GM13977 (cell line): ENCODE measurements at regions not wholly inside any gene's neighbourhood (a gene's known extent, or its start where the extent isn't known, plus 50 kb on each side); places are given as distances from the start of the nearest gene placed in this dataset.

Experiments used
- DNase-seq: peaks from one replicate; pipeline ENCODE4 v3.0.0; 2012; ENCODE audit warnings: low spot score
- CTCF ChIP-seq: IDR thresholded peaks from 2 replicates; pipeline ENCODE4 v1.5.1; 2012; ENCODE audit warnings: mild to moderate bottlenecking, control low read depth; ENCODE audit not compliant: insufficient read depth; ENCODE audit errors: extremely low read depth, missing control alignments
- in situ Hi-C: fragments of 300-500 bp; cut with MboI; formaldehyde crosslinking; loops from one replicate; pipeline ENCODE4 v1.12.0; 2022; ENCODE audit warnings: low sequenced_read_pairs, low pct_unique_long_range_greater_than_20kb, mixed read lengths, inconsistent platforms; ENCODE audit not compliant: unreplicated experiment

GRCh38 chr7:69482676-69483075 lies 115.6 kb upstream of the AUTS2 start:
- TF ChIP-seq CTCF = no peak
- no peak for DNase-seq
- in situ Hi-C loops = no loop called here

GRCh38 chr7:69489533-69489932 lies 108.7 kb upstream of the AUTS2 start:
- in situ Hi-C loops = no loop called here
- DNase-seq = no peak
- TF ChIP-seq CTCF = no peak

GRCh38 chr7:69498671-69499070 lies 99.6 kb upstream of the AUTS2 start:
- no peak for TF ChIP-seq CTCF
- DNase-seq = no peak
- in situ Hi-C loops = no loop called here

- in situ Hi-C loops = no loop called here
- TF ChIP-seq CTCF = no peak
- DNase-seq = no peak
Observed at GRCh38 chr7:69502358-69502757, 95.9 kb upstream of the AUTS2 start.

GRCh38 chr7:69504733-69505420 lies 93.4 kb upstream of the AUTS2 start:
- TF ChIP-seq CTCF = no peak
- no peak for DNase-seq
- in situ Hi-C loops = no loop called here

GRCh38 chr7:69508736-69509135 lies 89.5 kb upstream of the AUTS2 start:
- in situ Hi-C loops = no loop called here
- TF ChIP-seq CTCF = no peak
- DNase-seq = no peak
